GM13977 (cell line): ENCODE measurements at regions not wholly inside any gene's neighbourhood (a gene's known extent, or its start where the extent isn't known, plus 50 kb on each side); places are given as distances from the start of the nearest gene placed in this dataset.
"Not testable (repeated sequence)": the region's sequence is repeated elsewhere in the genome, so short reads cannot be mapped to it uniquely, and the experiment has no call there.

ENCODE experiments used
- DNase-seq: peaks from one replicate; pipeline ENCODE4 v3.0.0; 2012; ENCODE audit warnings: low spot score
- CTCF ChIP-seq: IDR thresholded peaks from 2 replicates; pipeline ENCODE4 v1.5.1; 2012; ENCODE audit warnings: mild to moderate bottlenecking, control low read depth; ENCODE audit not compliant: insufficient read depth; ENCODE audit errors: extremely low read depth, missing control alignments
- in situ Hi-C: fragments of 300-500 bp; cut with MboI; formaldehyde crosslinking; loops from one replicate; pipeline ENCODE4 v1.12.0; 2022; ENCODE audit warnings: low sequenced_read_pairs, low pct_unique_long_range_greater_than_20kb, mixed read lengths, inconsistent platforms; ENCODE audit not compliant: unreplicated experiment

DNA sequence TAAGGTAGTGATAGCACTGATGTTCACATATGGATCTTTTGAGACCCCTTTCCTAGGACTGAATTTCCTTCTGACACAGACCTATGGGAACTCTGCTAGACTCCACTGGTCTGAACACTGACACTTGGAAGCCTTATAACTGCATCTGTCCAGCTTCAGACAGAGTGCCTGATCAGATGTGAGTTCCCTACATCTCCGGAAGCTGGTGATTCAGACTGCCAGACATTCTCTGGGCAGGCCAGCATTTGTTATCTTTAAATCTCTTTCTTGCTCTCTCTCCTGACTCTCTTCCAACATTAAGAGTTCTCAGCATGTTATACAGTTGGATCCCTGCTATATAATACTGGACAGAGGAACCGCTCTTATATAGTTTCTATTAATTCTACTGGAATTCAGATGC, 408.5 kb downstream of the ZEB2 start:
- no peak for TF ChIP-seq CTCF
- no peak for DNase-seq
- in situ Hi-C loops: no loop called here

DNA sequence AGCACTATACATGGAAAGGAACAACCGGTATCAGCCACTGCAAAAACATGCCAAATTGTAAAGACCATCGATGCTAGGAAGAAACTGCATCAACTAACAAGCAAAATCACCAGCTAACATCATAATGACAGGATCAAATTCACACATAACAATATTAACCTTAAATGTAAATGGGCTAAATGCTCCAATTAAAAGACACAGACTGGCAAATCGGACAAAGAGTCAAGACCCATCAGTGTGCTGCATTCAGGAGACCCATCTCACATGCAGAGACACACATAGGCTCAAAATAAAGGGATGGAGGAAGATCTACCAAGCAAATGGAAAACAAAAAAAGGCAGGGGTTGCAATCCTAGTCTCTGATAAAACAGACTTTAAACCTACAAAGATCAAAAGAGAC, 413.8 kb downstream of the ZEB2 start:
- in situ Hi-C loops: not testable (repeated sequence)

GRCh38 chr2:144102386-144102785, 417.5 kb downstream of the ZEB2 start:
- in situ Hi-C loops: no loop called here
- no peak for TF ChIP-seq CTCF
- DNase-seq: no peak

More for the DNA sequence above, 413.8 kb downstream of the ZEB2 start:
- DNase-seq: not testable (repeated sequence)

DNA sequence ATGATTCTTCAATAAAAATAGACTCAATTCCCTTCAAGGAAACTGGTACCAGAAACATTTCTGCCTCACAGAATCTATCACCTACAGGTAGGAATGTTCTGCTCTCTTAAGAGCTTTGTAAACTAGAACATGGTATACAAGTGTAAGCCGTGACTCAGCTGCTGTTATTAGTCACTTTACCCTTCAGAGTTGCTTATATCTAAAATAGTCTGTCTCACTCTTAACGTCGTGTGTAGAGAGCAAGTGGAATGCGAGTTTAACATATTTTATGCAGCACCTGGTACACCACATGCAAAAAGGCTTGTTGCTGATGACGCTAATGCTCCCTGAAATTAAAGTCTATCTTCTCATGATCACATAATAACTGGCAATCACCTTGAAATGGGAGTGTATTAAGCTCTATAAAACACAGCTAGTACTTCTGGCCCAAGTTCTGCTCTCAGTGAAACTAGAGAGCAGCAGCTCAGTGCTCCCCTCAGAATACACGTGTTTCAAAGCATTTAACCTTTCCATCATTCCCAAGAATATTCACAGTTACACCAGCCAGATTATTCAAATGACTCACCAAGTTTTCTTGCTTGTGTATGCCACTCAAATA, 420.0 kb downstream of the ZEB2 start:
- in situ Hi-C loops: no loop called here
- no peak for DNase-seq
- TF ChIP-seq CTCF: no peak

- in situ Hi-C loops: no loop called here
- DNase-seq: no peak
- no peak for TF ChIP-seq CTCF
Measured at GRCh38 chr2:144099340-144099739, 420.6 kb downstream of the ZEB2 start.

GRCh38 chr2:144097440-144098225, 422.3 kb downstream of the ZEB2 start:
- DNase-seq: no peak
- no peak for TF ChIP-seq CTCF
- in situ Hi-C loops: no loop called here

DNA sequence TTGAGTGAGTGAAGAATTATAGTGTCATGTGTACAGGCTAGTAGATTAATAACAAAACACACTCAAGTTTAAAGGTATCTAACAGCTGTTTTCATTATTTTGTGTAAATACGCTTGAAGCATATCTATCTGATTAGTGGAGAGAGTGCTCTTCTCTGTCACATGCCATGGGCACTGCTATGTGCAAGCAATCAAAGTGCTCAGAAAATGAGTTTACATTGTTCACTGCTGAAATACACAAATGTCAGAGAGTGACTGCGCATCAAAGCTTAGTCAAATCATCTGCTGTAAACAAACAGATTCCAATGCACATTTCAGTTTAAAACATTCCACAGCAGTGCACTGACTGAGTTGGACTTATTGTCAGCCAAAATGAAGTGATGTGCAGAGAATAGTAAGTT, 423.4 kb downstream of the ZEB2 start:
- in situ Hi-C loops: no loop called here
- no peak for TF ChIP-seq CTCF
- DNase-seq: no peak
